K562 (cell line): ENCODE measurements at regions not wholly inside any gene's neighbourhood (a gene's known extent, or its start where the extent isn't known, plus 50 kb on each side); places are given as distances from the start of the nearest gene placed in this dataset.

Experiments used
- COPS2 ChIP-seq: fragments of 450-650 bp; conservative IDR thresholded peaks from 2 replicates; pipeline ENCODE4 v1.6.1; 2016; ENCODE audit warnings: mild to moderate bottlenecking, moderate library complexity
- CXXC5 ChIP-seq: fragments of 250-450 bp; sonication (Bioruptor Pico); IDR thresholded peaks from 2 replicates; pipeline ENCODE4 v1.8.0; 2022; ENCODE audit warnings: inconsistent platforms, mild to moderate bottlenecking, moderate library complexity
- ETV1 ChIP-seq: fragments of 450-650 bp; conservative IDR thresholded peaks from 2 replicates; pipeline ENCODE4 v1.6.1; 2016; ENCODE audit warnings: missing genetic modification characterization, control low read depth, low read depth, missing compliant biosample characterization
- FOSL1 ChIP-seq: fragments of 200-800 bp; sonication (Bioruptor generic); conservative IDR thresholded peaks from 2 replicates; pipeline ENCODE4 v1.6.1; 2016; ENCODE audit warnings: missing genetic modification characterization, missing compliant biosample characterization
- FOXA3 ChIP-seq, 2 experiments: fragments of 450-650 bp in 1 of 2; sonication (generic) in 1 of 2; formaldehyde crosslinking; IDR thresholded peaks in 1 of 2; conservative IDR thresholded peaks in 1 of 2; 2 replicates each; pipeline versions ENCODE4 v1.4.0 to v1.8.0; 2020 to 2022; ENCODE audit warnings: mild to moderate bottlenecking in 2 of 2, missing genetic modification reagents in 1 of 2
- GABPA ChIP-seq: fragments of 200-800 bp; sonication (Bioruptor generic); conservative IDR thresholded peaks from 2 replicates; pipeline ENCODE4 v1.6.1; 2016; ENCODE audit warnings: low read depth, missing genetic modification characterization, missing compliant biosample characterization
- HDAC8 ChIP-seq: fragments of 450-650 bp; IDR thresholded peaks from 2 replicates; pipeline ENCODE4 v1.6.1; 2016; ENCODE audit warnings: mild to moderate bottlenecking, missing genetic modification characterization, moderate library complexity, missing compliant biosample characterization
- IFI16 ChIP-seq: fragments of 250-450 bp; sonication (Bioruptor Pico); IDR thresholded peaks from 2 replicates; pipeline ENCODE4 v2.1.2; 2022; ENCODE audit warnings: mild to moderate bottlenecking, inconsistent platforms
- MCM2 ChIP-seq: fragments of 450-650 bp; IDR thresholded peaks from 2 replicates; pipeline ENCODE4 v1.6.1; 2017; ENCODE audit warnings: low read depth, mild to moderate bottlenecking
- NCOA6 ChIP-seq: fragments of 450-650 bp; IDR thresholded peaks from 2 replicates; pipeline ENCODE4 v1.6.1; 2017; ENCODE audit warnings: mild to moderate bottlenecking
- NR2C1 ChIP-seq, 2 experiments: fragments of 450-650 bp; IDR thresholded peaks; 2 replicates each; pipeline ENCODE4 v1.6.1; 2017; ENCODE audit warnings: mild to moderate bottlenecking in 2 of 2, antibody characterized with exemption in 1 of 2, inconsistent platforms in 1 of 2, missing compliant biosample characterization in 1 of 2, missing genetic modification characterization in 1 of 2
- NR2C2 ChIP-seq, 2 experiments: fragments of 200-800 bp in 1 of 2; sonication (Bioruptor generic) in 1 of 2; sonication (generic) in 1 of 2; formaldehyde crosslinking in 1 of 2; IDR thresholded peaks; 2 replicates each; pipeline versions ENCODE4 v1.6.1 to v1.8.0; 2016 to 2022; ENCODE audit warnings: mild to moderate bottlenecking in 1 of 2, missing compliant biosample characterization in 1 of 2, missing genetic modification characterization in 1 of 2, missing genetic modification reagents in 1 of 2
- PHTF2 ChIP-seq: fragments of 250-450 bp; sonication (Bioruptor Pico); IDR thresholded peaks from 2 replicates; pipeline ENCODE4 v1.5.0; 2021; ENCODE audit warnings: mild to moderate bottlenecking
- POU5F1 ChIP-seq: fragments of 150-350 bp; IDR thresholded peaks from 2 replicates; pipeline ENCODE4 v1.6.1; 2014; ENCODE audit warnings: borderline replicate concordance, low read length, low read depth, mild to moderate bottlenecking; ENCODE audit not compliant: partially characterized antibody
- PTBP1 ChIP-seq: fragments of 200-400 bp; formaldehyde crosslinking; IDR thresholded peaks from 2 replicates; pipeline ENCODE4 v1.6.1; 2017; ENCODE audit warnings: low read depth, low read length
- RAD51 ChIP-seq: fragments of 450-650 bp; IDR thresholded peaks from 2 replicates; pipeline ENCODE4 v1.7.1; 2016; ENCODE audit warnings: low read depth, mild to moderate bottlenecking, borderline replicate concordance
- RBM17 ChIP-seq: fragments of 200-400 bp; formaldehyde crosslinking; IDR thresholded peaks from 2 replicates; pipeline ENCODE4 v1.6.1; 2017; ENCODE audit warnings: low read depth, mild to moderate bottlenecking, low read length, borderline replicate concordance
- SREBF1 ChIP-seq: fragments of 150-350 bp; IDR thresholded peaks from 2 replicates; pipeline ENCODE4 v1.6.1; 2014; ENCODE audit warnings: antibody characterized with exemption, low read depth, low read length, borderline replicate concordance
- ZNF134 ChIP-seq: fragments of 250-450 bp; sonication (Bioruptor Pico); conservative IDR thresholded peaks from 2 replicates; pipeline ENCODE4 v1.4.0; 2020
- ZNF24 ChIP-seq: fragments of 450-650 bp; IDR thresholded peaks from 2 replicates; pipeline ENCODE4 v1.6.1; 2016
- ZNF592 ChIP-seq: fragments of 450-650 bp; IDR thresholded peaks from 2 replicates; pipeline ENCODE4 v1.6.1; 2017; ENCODE audit warnings: antibody characterized with exemption, mild to moderate bottlenecking
- ZNF717 ChIP-seq: fragments of 250-450 bp; sonication (Bioruptor Pico); IDR thresholded peaks from 2 replicates; pipeline ENCODE4 v1.5.0; 2021
- TF ChIP-seq, protein P1 (sequence below): sonication (generic); formaldehyde crosslinking; IDR thresholded peaks from 2 replicates; pipeline ENCODE4 v1.5.0; 2020; ENCODE audit warnings: missing genetic modification reagents

- 0 out of 2 replicates have a peak, but pooled peaks have one; percentile 48 for TF ChIP-seq ZNF592
- TF ChIP-seq COPS2, result no peak
- TF ChIP-seq CXXC5, result peak; percentile 53; the same call in 1 of the 2 replicates
- TF ChIP-seq, protein P1, sequence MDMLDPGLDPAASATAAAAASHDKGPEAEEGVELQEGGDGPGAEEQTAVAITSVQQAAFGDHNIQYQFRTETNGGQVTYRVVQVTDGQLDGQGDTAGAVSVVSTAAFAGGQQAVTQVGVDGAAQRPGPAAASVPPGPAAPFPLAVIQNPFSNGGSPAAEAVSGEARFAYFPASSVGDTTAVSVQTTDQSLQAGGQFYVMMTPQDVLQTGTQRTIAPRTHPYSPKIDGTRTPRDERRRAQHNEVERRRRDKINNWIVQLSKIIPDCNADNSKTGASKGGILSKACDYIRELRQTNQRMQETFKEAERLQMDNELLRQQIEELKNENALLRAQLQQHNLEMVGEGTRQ (CRISPR knock-in tag), result no peak
- TF ChIP-seq PTBP1, result no peak
- TF ChIP-seq ZNF134 (CRISPR knock-in tag), result no peak
- TF ChIP-seq PHTF2 (CRISPR knock-in tag), result no peak
- no peak for TF ChIP-seq RAD51
- no peak for TF ChIP-seq POU5F1
- no peak for TF ChIP-seq MCM2
- peak; percentile 87; the same call in 1 of the 2 replicates for TF ChIP-seq SREBF1
- no peak for TF ChIP-seq RBM17
- TF ChIP-seq ZNF24, result peak; percentile 81
- no peak for TF ChIP-seq ZNF717 (CRISPR knock-in tag)
- peak; percentile 56; the same call in 1 of the 2 replicates for TF ChIP-seq NR2C2 (CRISPR knock-in tag; IDR thresholded peaks at IDR 0.05)
- TF ChIP-seq NR2C2 (tag; IDR thresholded peaks at IDR 0.05), result peak; percentile 91
- TF ChIP-seq FOXA3 (CRISPR knock-in tag; conservative IDR thresholded peaks at IDR 0.05 in 1 of 2, IDR thresholded peaks at IDR 0.05 in 1 of 2), result peak; percentile 78 to 96
- TF ChIP-seq IFI16 (CRISPR knock-in tag), result no peak
- peak; percentile 91 for TF ChIP-seq NR2C1 (IDR thresholded peaks at IDR 0.05)
- TF ChIP-seq NR2C1 (tag; IDR thresholded peaks at IDR 0.05), result peak; percentile 93
- TF ChIP-seq HDAC8 (tag), result no peak
- TF ChIP-seq GABPA (tag), result no peak
- no peak for TF ChIP-seq FOSL1
- no peak; the same call in 1 of the 2 replicates for TF ChIP-seq ETV1 (tag)
- TF ChIP-seq NCOA6, result no peak
These were observed 172.4 kb upstream of the MYLIP start (continued) for GRCh38 chr6:15956205-15957106.
